Neural crest cell (in vitro differentiated cells): ENCODE measurements at regions not wholly inside any gene's neighbourhood (a gene's known extent, or its start where the extent isn't known, plus 50 kb on each side); places are given as distances from the start of the nearest gene placed in this dataset.

ENCODE experiments used
- DNase-seq: peaks from one replicate; pipeline ENCODE4 v3.0.0; 2021; ENCODE audit warnings: low read depth, mixed read lengths, low spot score
- H3K27ac Mint-ChIP-seq: one replicate; pipeline ENCODE4 v1.8.0; 2021; ENCODE audit warnings: mild to moderate bottlenecking, mixed read lengths; ENCODE audit not compliant: unreplicated experiment
- H3K27me3 Mint-ChIP-seq: 2 replicates; pipeline ENCODE4 v1.8.0; 2021; ENCODE audit warnings: low read depth, mild to moderate bottlenecking, mixed read lengths
- H3K36me3 Mint-ChIP-seq: 2 replicates; pipeline ENCODE4 v1.8.0; 2021; ENCODE audit warnings: low read depth, mild to moderate bottlenecking, mixed read lengths
- H3K4me1 Mint-ChIP-seq: 2 replicates; pipeline ENCODE4 v1.8.0; 2021; ENCODE audit warnings: mixed read lengths
- H3K4me3 Mint-ChIP-seq: one replicate; pipeline ENCODE4 v1.8.0; 2021; ENCODE audit warnings: mild to moderate bottlenecking, mixed read lengths
- H3K9me3 Mint-ChIP-seq: 2 replicates; pipeline ENCODE4 v1.8.0; 2021; ENCODE audit warnings: mixed read lengths
- CTCF ChIP-seq: fragments of 200-600 bp; sonication (generic); conservative IDR thresholded peaks from 2 replicates; pipeline ENCODE4 v1.5.0; 2021; ENCODE audit warnings: antibody characterized with exemption, mild to moderate bottlenecking

- H3K27me3 Mint-ChIP-seq: no peaks in the 10 kb centered on the region
- peak overlapping the region; percentile 20 for H3K27ac Mint-ChIP-seq
- DNase-seq: no peak
- H3K36me3 Mint-ChIP-seq: no peaks in the 10 kb centered on the region
- H3K9me3 Mint-ChIP-seq: peaks cover 2% of the 10 kb centered on the region
- peaks cover 19% of the 10 kb centered on the region for H3K4me1 Mint-ChIP-seq
- no peak overlapping the region for H3K4me3 Mint-ChIP-seq
- TF ChIP-seq CTCF: no peak
These were observed 185.0 kb downstream of the MATN1 start for GRCh38 chr1:30538226-30538992.

GRCh38 chr1:30537279-30537678, 186.1 kb downstream of the MATN1 start:
- Mint-ChIP-seq H3K27me3 (no peaks in the 10 kb centered on the region), H3K4me3 (no peak overlapping the region), H3K36me3 (no peaks in the 10 kb centered on the region), H3K4me1 (peaks cover 19% of the 10 kb centered on the region), H3K9me3 (peaks cover 2% of the 10 kb centered on the region), H3K27ac (no peak overlapping the region)
- TF ChIP-seq CTCF: no peak
- no peak for DNase-seq

- Mint-ChIP-seq H3K36me3 (no peaks in the 10 kb centered on the region), H3K27ac (no peak overlapping the region), H3K9me3 (no peaks in the 10 kb centered on the region), H3K27me3 (no peaks in the 10 kb centered on the region), H3K4me1 (peaks cover 19% of the 10 kb centered on the region), H3K4me3 (no peak overlapping the region)
- no peak for TF ChIP-seq CTCF
- no peak for DNase-seq
These were observed 186.9 kb downstream of the MATN1 start for GRCh38 chr1:30536530-30536929.

- no peak for DNase-seq
- Mint-ChIP-seq H3K9me3 (no peaks in the 10 kb centered on the region), H3K27me3 (no peaks in the 10 kb centered on the region), H3K36me3 (no peaks in the 10 kb centered on the region), H3K4me3 (no peak overlapping the region), H3K4me1 (peaks cover 19% of the 10 kb centered on the region), H3K27ac (no peak overlapping the region)
- TF ChIP-seq CTCF: no peak
These were observed 187.6 kb downstream of the MATN1 start for GRCh38 chr1:30535595-30536325.

GRCh38 chr1:30534551-30534940, 188.8 kb downstream of the MATN1 start:
- TF ChIP-seq CTCF: no peak
- Mint-ChIP-seq H3K27ac (no peak overlapping the region), H3K9me3 (no peaks in the 10 kb centered on the region), H3K27me3 (no peaks in the 10 kb centered on the region), H3K4me3 (no peak overlapping the region), H3K36me3 (no peaks in the 10 kb centered on the region), H3K4me1 (peaks cover 18% of the 10 kb centered on the region)
- no peak for DNase-seq
